HT1080 (cell line): ENCODE measurements at regions not wholly inside any gene's neighbourhood (a gene's known extent, or its start where the extent isn't known, plus 50 kb on each side); places are given as distances from the start of the nearest gene placed in this dataset.
"Not testable (repeated sequence)": the region's sequence is repeated elsewhere in the genome, so short reads cannot be mapped to it uniquely, and the experiment has no call there.

Source experiments
- DNase-seq: peaks from one replicate; pipeline ENCODE4 v3.0.0-alpha.2; 2015; ENCODE audit warnings: low read depth

DNA sequence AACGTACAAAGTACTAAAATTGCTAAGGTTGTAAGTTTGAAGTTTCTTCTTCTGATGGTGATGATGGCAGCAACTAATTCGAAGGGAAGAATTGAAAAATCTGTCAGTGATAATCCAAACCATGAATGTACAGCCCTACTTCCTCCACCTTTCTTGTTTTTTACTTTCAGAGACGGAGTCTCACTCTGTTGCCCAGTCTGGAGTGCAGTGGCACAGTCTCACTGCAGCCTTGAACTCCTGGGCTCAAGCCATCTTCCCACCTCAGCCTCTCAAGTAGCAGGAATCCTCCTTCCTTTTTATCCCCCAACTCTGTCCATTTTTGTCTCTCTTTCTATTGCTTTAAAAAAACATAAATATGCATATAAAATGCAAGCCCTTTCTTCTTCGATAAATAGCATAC lies 112.3 kb upstream of the SOX21 start:
- DNase-seq, result no peak

DNA sequence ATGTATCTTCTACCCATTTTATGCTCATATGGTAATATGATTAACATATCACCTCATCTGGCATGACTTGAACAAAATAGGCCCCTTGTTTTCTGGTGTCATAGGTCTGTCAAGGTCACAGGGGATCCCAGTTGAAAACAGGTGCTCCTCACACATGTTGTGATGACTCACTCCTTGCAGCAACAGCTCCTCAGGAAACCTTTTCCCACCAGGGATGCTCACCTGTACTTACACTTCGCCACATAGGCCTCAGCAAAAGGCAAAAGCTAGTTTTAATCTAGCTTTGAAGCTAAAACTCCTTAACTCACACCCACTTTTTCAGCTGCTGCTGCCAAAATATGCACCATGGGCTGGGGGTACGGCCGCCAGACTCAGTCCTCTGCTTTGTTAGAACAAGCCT lies 110.0 kb upstream of the SOX21 start:
- no peak for DNase-seq

DNA sequence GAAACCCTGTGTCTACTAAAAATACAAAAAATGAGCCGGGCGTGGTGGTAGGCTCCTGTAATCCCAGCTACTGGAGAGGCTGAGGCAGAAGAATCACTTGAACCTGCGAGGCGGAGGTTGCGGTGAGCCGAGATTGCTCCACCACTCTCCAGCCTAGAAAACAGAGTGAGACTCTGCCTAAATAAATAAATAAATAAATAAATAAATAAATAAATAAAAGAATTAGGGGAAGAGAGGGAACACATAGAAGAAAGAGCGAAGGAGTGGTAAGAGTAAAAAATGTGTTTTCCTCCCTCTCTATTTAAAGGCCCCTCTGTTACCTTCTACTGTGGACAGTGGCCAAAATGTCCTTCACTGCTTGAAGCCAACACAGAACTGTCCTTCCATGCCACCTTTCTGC lies 103.9 kb upstream of the SOX21 start:
- no peak for DNase-seq

DNA sequence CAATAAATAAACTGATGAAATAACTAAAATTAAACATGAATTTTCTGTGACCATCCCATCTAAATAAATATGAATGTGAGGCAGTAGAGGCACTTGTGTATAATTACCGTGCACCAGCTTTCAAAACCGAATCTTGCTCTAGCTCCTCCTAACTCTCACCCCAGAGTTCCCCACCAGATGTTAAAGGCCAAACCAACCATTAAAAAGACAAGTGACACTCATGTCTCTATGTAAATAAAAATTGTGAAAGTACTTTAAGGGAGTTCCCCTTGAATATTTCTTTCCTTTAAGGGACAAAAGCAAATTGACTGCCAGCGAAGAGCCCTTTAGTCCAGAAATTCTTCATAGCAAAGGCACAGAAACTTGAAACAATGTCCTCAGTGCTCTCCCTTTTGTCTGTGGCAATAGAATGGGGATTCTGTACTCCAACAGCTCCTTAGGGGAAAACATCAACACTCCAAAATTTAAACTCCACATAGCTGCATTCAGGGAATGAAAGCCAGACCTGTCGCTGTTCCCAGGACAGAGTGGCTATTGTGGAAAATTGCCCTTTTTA lies 101.7 kb upstream of the SOX21 start:
- DNase-seq, result no peak

DNA sequence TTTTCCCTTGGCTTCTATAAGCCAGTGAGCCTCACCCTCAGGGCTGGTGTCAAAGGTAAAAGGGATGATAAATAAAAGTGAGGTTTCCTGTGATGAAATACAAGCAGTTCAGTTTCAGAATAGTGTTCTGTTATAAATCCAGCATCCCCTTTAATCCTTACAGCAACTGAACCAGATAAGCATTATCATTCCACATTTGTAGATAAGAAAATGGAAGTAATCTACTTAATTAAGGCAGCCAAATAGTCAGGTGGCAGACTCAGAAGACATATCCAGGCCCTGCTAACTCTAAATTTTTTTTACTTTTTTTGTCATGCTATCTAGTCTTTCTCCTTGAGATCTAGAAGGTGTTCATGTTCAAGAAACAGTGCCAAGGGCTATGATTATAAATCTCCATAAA lies 99.4 kb upstream of the SOX21 start:
- DNase-seq, result no peak

DNA sequence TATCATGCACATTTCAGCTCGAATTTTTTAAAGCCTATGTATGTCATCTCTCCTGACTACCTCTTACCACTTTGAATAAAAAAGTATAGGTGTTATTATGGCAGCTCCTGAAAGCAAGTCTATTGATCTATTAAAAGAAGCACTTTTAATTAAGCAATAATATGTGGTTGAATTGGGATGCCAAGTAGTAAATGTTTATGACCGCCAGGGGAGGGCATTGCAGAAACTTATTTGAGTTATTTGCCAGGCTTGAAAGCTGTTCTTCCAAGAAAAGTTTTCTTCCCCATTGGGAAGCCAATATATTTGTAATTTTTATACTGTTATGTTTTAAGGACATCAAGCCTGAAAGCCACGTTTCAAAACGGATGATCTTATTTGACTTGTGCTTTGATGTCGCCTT lies 88.1 kb upstream of the SOX21 start:
- DNase-seq, result no peak

DNA sequence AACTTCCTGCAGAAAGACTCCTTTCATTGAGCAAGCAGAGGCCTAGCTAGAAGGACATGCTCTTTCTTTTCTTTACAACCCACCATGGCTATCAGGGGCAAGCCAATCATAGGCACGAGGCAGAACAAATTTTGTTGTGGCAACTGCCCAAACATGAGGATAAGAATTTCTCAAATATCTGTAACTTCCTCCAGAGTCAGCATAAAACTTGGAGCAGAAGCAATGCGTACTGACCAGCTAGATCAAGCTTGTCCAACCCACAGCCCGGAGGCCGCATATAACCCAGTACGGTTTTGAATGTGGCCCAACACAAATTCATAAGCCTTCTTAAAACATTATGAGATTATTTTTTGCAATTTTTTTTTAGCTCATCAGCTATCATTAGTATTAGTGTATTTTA lies 87.0 kb upstream of the SOX21 start:
- no peak for DNase-seq

DNA sequence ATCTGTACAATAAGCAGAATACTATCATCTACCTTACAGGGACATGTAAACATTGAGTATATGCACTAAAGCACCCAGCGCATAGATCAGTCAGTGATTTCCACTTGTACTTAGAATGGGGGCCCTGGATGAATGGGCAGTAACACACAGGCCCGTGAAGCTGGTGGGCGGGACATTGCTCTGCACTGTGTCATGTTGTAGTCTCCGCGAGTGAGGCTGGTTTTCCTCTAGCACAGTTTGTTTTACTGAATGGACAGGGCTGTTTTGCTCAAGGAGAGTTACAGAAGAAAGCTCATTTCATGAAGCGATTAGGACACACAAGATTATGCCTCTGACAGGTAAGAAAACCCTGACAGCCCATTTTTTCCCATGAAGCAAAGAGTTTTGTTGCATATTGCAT lies 86.4 kb upstream of the SOX21 start:
- DNase-seq, result no peak

DNA sequence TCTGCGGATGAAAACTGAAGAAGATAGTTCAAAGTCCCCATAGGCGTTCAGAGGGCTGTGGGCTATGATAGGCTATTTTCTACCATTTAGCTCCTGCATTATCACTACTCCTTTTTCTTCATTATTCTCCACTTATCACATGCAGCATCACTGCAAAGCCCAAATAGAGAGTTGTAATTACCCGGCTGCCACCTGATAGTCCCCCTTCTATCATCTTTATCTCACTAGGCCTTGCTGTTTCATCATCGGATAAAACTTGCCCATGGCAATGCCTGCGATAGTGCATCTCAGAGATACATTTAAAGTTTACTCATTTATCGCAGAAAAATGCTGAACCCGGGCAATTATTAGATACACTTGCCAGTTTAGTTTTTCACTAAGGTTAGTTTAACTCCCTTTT lies 82.9 kb upstream of the SOX21 start:
- DNase-seq, result no peak

DNA sequence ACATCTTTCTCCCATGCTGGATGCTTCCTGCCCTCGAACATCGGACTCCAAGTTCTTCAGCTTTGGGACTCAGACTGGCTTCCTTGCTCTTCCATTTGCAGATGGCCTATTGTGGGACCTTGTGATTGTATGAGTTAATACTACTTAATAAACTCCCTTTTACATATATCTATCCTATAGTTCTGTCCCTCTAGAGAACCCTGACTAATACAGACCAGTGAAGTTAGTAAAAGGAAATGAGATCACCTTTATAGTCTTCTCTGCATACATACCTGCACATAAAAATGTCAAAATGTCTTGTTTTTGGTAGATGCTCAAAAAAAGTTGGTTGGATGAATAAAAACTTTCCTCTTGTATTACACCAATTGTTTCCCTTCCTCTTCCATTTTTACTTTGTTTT lies 73.9 kb upstream of the SOX21 start:
- DNase-seq, result not testable (repeated sequence)

DNA sequence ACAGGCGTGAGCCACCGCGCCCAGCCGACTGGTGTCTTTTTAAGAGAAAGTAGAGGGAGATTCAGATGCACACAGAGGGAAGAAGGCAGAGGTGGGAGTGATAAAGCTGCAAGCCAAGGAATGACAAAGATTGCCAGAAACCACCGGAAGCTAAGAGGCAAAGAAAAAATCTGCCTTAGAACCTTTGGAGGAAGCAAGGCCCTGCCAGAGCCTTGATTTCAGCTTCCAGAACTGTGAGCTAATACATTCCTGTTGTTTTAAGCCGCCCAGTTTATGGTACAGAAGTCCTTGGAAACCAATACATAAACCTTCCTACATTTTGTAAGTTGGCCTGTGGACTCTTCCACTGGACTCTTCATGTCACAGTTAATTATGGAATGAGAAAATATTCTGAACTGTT lies 71.7 kb upstream of the SOX21 start:
- peak; percentile 37 for DNase-seq

DNA sequence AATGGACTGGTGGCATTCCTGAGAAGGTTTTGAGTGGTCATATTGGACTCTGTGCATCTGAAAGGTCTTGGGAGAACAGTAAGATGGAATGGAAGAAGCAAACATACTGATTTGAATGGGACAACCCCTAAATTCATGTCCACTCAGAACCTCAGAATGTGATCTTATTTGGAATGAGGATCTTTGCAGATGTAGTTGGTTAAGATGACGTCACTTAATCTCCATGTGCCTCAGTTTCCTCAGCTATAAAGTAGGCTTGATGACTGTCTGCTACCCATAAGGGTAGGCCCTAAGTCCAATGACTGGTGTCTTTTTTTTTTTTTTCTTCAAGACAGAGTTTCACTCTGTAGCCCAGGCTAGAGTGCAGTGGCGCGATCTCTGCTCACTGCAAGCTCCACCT lies 71.1 kb upstream of the SOX21 start:
- no peak for DNase-seq

DNA sequence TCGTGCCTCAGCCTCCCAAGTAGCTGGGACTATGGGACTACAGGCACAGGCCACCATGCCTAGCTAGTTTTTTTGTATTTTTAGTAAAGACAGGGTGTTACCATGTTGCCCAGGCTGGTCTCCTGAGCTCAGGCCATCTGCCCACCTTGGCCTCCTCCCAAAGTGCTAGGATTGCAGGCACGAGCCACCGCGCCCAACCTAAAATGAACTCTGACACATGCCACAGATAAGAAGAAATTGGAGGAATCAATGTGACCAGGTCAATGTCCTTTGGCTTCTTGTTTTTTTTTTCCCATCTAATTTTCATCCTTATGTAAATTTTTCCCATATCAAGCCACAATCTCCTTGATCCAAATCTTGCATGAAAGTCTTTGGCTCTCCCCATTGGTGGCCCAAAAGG lies 68.1 kb upstream of the SOX21 start:
- DNase-seq, result no peak

DNA sequence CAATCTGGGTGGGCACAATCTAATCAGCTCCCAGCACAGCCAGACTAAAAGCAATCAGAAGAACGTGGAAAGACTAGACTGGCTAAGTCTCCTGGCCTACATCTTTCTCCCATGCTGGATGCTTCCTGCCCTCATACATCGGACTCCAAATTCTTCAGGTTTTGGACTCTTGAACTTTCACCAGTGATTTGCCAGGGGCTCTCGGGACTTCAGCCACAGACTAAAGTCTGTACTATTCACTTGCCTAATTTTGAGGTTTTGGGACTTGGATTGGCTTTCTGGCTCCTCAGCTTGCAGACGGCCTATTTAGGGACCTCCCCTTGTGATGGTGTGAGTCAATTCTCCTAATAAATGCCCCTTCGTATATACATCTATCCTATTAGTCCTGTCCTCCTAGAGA lies 66.6 kb upstream of the SOX21 start:
- DNase-seq, result no peak

DNA sequence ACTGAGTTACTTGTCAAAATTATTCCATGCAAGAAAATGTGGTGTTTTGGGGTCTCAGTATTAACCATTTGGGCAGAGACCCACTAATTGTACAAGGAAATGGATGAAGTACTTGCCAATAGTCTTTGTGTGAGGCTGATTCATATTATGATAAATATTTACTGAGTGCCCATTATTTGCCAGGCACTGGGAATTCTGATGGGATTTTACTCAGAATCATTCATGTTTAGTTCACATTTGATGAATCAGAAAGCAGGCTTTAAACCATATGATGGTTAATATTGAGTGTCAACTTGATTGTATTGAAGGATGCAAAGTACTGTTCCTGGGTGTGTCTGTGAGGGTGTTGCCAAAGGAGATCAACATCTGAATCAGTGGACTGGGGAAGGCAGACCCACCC lies 66.2 kb upstream of the SOX21 start:
- DNase-seq, result no peak

DNA sequence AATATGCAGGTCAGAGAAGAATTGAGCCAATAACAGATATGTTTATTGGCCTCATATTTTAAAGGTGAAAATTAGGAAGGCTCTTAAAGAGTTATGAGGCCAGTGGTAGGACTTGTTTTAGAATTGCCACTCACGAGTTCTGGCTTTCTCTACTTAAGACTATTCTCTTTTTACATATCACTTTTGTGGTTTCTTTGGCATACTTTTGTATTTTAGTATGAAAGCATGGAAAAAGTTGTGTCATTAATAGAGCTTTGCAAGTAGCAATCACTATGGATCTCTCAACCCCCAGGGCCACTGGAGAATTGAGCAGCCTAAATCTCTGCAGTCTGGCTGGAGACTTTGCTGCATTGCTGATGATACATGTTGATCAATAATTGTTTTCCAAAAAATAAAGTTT lies 64.6 kb upstream of the SOX21 start:
- no peak for DNase-seq

DNA sequence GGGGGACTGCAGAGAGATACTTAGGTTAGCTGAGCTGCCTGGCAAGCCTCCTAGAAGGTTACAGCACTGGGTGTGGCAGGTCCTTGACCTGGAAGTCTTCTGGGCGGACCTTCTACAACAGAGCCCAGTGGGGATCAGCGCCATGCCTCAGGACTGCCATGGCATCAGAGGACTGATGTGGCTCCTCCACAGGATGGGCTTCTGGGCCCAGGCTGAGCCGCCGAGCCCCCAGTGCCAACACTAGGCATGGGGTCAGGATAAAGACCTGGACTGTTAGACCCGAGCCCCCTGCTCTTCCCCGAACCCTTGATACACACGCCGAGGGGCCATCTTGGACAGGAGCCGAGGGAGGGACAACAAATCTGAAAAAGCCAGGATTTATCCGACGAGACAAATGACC lies 64.0 kb upstream of the SOX21 start:
- DNase-seq, result no peak

DNA sequence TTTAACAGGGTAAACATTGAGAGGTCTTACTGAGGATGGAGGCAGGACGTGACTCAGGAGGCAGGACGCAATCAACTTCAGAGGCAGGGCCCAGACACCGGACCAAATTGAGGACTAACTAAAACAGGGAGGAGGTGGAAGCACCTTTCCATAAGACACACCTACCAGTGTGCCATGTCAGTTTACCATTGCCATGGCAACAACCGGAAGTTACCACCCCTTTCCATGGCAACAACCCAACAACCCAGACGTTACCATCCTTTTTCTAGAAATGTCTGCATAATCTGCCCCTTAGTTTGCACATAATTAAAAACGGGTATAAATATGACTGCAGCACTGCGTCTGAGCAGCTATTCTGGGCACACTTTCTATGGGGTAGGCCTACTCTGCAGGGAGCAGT lies 53.5 kb upstream of the SOX21 start:
- peak; percentile 25 for DNase-seq

DNA sequence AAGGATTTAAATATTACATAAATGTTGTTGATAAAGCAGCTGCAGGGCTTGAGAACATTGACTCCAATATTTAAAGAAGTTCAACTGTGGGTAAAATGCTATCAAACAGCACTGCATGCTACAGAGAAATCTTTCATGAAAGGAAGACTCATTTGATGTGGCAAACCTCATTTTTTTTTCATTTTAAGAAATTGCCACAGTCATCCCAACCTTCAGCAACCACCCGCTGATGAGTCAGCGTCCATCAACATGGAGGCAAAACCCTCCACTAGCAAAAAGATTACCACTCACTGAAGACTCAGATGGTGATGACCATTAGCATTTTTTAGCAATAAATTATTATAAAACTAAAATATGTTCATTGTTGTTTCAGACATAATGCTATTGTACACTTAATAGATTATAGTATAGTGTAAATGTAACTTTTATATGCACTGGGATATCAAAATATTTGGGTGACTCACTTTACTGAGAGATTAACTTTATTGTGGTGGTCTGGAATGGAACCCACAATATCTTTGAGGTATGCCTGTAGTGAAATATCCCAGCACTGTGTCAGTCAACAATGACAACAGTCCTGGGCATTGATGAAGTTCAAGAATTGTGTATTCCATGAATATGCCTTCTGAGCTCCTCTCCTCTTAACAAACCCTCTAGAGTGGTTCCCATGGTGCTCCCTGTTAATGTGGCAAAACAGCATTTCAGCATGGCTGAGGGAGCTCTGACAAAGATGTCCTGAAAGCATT lies 52.4 kb upstream of the SOX21 start:
- peak; percentile 78 for DNase-seq
